ENCODE measurements at regions not wholly inside any gene's neighbourhood (a gene's known extent, or its start where the extent isn't known, plus 50 kb on each side); places are given as distances from the start of the nearest gene placed in this dataset.

DNA sequence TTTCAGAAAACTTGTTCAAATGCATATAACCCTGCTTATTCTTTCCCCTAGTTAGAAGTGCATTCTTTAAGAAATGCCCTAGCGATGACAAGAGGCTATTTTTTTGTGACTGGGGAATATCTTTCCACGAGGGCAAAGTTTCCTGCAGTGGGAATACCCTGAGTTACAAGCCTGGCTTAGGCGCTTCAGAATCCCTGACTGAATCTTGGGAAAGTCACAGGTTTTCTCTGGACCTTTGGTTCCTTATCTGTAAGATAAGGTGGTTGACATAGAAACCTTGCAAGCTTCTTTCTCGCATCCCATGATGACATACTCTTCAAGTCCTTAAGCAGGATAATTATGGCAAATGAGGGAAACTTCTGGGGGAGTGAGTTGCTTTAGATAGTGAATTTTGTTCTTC is 80.5 kb upstream of the FZD8 start:
- H3K9me3 ChIP-seq (ENCODE audit: control extremely low read depth in 1 of 5, control insufficient read depth in 4 of 5, insufficient read depth in 2 of 5, low read depth in 1 of 5, low read length in 4 of 5), result no peaks in the 10 kb centered on the region
- POLR2A ChIA-PET, result no interaction called here
- no peak overlapping the region for H3K4me3 ChIP-seq (ENCODE audit: control insufficient read depth in 1 of 7, extremely low read depth in 1 of 7, insufficient read depth in 4 of 7, low read depth in 2 of 7, low read length in 6 of 7)
- DNase-seq, result no peak
- no peaks in the 10 kb centered on the region for H3K4me1 ChIP-seq (ENCODE audit: control extremely low read depth in 1 of 4, control insufficient read depth in 4 of 4, insufficient read depth in 4 of 4, low read length in 3 of 4)
- CTCF ChIA-PET, result no interaction called here
- no peaks in the 10 kb centered on the region for H3K36me3 ChIP-seq (ENCODE audit: control insufficient read depth in 4 of 4, insufficient read depth in 4 of 4, low read length in 3 of 4)
- WGBS (ENCODE audit: insufficient coverage), result 88% methylated on average over 2 of the region's 4 CpGs
- H3K27me3 ChIP-seq (replicated peaks in 2 of 5; ENCODE audit: control insufficient read depth in 4 of 5, insufficient read depth in 5 of 5, low read length in 4 of 5), result no peaks in the 10 kb centered on the region
- no peak overlapping the region for H3K27ac ChIP-seq (ENCODE audit: insufficient read depth in 1 of 2, low read depth in 1 of 2, low read length in 2 of 2, poor library complexity in 1 of 2, severe bottlenecking in 2 of 2)

DNA sequence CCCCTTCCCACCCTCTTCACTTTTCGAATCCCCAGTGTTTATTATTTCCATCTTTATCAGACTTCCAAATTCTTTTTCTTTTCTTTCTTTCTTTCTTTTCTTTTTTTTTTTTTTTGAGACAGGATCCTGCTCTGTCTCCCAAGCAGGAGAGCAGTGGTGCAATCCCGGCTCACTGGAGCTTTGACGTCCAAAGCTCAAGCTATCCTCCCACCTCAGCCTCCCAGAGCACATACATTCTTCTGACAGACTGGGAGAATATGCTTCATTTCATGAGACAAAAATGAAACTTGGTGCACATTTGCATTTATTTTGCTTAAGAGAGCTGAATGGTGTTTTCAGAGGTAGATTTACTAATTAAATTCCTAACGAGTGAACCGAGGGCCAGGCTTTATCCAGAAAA is 80.1 kb upstream of the FZD8 start:
- 100% methylated on average over 1 of the region's 5 CpGs for WGBS (ENCODE audit: insufficient coverage)
- ChIA-PET CTCF (no interaction called here), POLR2A (no interaction called here)
- no peaks in the 10 kb centered on the region for H3K27me3 ChIP-seq (replicated peaks in 2 of 5; ENCODE audit: control insufficient read depth in 4 of 5, insufficient read depth in 5 of 5, low read length in 4 of 5)
- no peaks in the 10 kb centered on the region for H3K4me1 ChIP-seq (ENCODE audit: control extremely low read depth in 1 of 4, control insufficient read depth in 4 of 4, insufficient read depth in 4 of 4, low read length in 3 of 4)
- H3K36me3 ChIP-seq (ENCODE audit: control insufficient read depth in 4 of 4, insufficient read depth in 4 of 4, low read length in 3 of 4), result no peaks in the 10 kb centered on the region
- no peak overlapping the region for H3K27ac ChIP-seq (ENCODE audit: insufficient read depth in 1 of 2, low read depth in 1 of 2, low read length in 2 of 2, poor library complexity in 1 of 2, severe bottlenecking in 2 of 2)
- no peaks in the 10 kb centered on the region for H3K9me3 ChIP-seq (ENCODE audit: control extremely low read depth in 1 of 5, control insufficient read depth in 4 of 5, insufficient read depth in 2 of 5, low read depth in 1 of 5, low read length in 4 of 5)
- H3K4me3 ChIP-seq (ENCODE audit: control insufficient read depth in 1 of 7, extremely low read depth in 1 of 7, insufficient read depth in 4 of 7, low read depth in 2 of 7, low read length in 6 of 7), result no peak overlapping the region
- DNase-seq, result no peak

DNA sequence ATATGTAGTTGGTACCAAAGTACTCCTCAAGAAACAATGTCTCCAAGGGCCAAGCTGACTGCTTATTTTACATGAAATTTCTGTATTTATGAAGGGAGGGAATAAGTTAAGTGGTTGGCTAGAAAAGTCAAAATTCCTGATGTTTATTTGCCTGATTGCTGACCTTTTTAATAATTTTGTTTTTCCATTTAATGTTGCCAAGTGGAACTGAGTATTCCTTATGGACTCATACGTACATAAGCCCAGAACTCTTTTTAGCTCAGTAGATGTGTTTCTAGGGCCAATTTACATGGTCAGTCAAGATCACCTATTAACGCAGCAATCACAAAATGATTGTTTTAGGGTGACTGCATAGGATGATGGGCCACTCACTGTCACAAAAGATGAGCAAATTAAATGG is 78.3 kb upstream of the FZD8 start:
- ChIA-PET CTCF (no interaction called here), POLR2A (no interaction called here)
- Histone ChIP-seq H3K9me3 (ENCODE audit: control extremely low read depth in 1 of 5, control insufficient read depth in 4 of 5, insufficient read depth in 2 of 5, low read depth in 1 of 5, low read length in 4 of 5) (no peaks in the 10 kb centered on the region), H3K4me3 (ENCODE audit: control insufficient read depth in 1 of 7, extremely low read depth in 1 of 7, insufficient read depth in 4 of 7, low read depth in 2 of 7, low read length in 6 of 7) (no peak overlapping the region), H3K4me1 (ENCODE audit: control extremely low read depth in 1 of 4, control insufficient read depth in 4 of 4, insufficient read depth in 4 of 4, low read length in 3 of 4) (no peaks in the 10 kb centered on the region), H3K27ac (ENCODE audit: insufficient read depth in 1 of 2, low read depth in 1 of 2, low read length in 2 of 2, poor library complexity in 1 of 2, severe bottlenecking in 2 of 2) (no peak overlapping the region), H3K36me3 (ENCODE audit: control insufficient read depth in 4 of 4, insufficient read depth in 4 of 4, low read length in 3 of 4) (no peaks in the 10 kb centered on the region), H3K27me3 (replicated peaks in 2 of 5; ENCODE audit: control insufficient read depth in 4 of 5, insufficient read depth in 5 of 5, low read length in 4 of 5) (no peaks in the 10 kb centered on the region)
- WGBS (ENCODE audit: insufficient coverage), result 94% methylated on average over 2 of the region's 2 CpGs
- no peak for DNase-seq

DNA sequence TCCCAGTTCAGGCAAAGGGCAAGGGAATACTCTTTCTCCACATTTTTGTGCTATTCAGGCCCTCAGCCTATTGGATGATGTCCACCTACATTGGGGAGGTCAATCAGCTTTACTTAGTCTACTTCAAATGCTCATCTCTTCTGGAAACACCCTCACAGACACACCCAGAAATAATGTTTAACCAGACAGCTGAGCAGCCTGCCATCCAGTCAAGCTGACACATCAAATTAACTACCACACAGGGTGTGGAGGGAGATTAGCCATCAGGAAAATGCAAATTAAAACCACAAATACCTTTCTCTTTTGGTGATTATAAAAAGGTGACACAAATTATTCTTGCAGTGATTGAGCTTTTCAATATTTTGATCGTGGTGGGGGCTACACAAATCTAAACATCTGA is 74.7 kb upstream of the FZD8 start:
- H3K4me3 ChIP-seq (ENCODE audit: control insufficient read depth in 1 of 7, extremely low read depth in 1 of 7, insufficient read depth in 4 of 7, low read depth in 2 of 7, low read length in 6 of 7), result no peak overlapping the region
- no peaks in the 10 kb centered on the region for H3K36me3 ChIP-seq (ENCODE audit: control insufficient read depth in 4 of 4, insufficient read depth in 4 of 4, low read length in 3 of 4)
- no peaks in the 10 kb centered on the region for H3K27me3 ChIP-seq (replicated peaks in 2 of 5; ENCODE audit: control insufficient read depth in 4 of 5, insufficient read depth in 5 of 5, low read length in 4 of 5)
- no peak overlapping the region for H3K27ac ChIP-seq (ENCODE audit: insufficient read depth in 1 of 2, low read depth in 1 of 2, low read length in 2 of 2, poor library complexity in 1 of 2, severe bottlenecking in 2 of 2)
- no peak for DNase-seq
- ChIA-PET POLR2A (no interaction called here), CTCF (no interaction called here)
- peaks cover 0 to 1% (median 0%) of the 10 kb centered on the region in 5 experiments for H3K9me3 ChIP-seq (ENCODE audit: control extremely low read depth in 1 of 5, control insufficient read depth in 4 of 5, insufficient read depth in 2 of 5, low read depth in 1 of 5, low read length in 4 of 5)
- no peaks in the 10 kb centered on the region for H3K4me1 ChIP-seq (ENCODE audit: control extremely low read depth in 1 of 4, control insufficient read depth in 4 of 4, insufficient read depth in 4 of 4, low read length in 3 of 4)
- no CpG with 5 or more reads among the region's 1 CpG for WGBS (ENCODE audit: insufficient coverage)

DNA sequence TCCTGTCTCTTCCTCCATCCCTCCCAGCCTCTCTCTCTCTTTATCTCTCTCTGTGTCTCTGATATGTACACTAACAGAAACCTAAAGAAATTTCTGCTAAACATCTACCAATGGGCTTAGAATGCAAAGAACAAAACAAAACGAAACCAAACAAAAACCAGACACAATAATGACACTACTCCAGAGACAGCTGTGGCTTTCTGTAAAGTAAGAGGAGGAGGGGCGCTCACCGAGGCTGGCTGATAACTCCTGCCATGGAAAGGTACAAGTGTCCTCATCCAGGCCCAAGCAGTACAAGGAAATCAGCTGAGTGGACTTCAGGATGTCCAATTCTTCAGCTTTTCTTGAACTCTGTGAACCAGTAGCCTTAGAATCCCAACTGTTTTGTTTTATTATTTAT is 70.4 kb upstream of the FZD8 start:
- no peak for DNase-seq
- H3K4me1 ChIP-seq (ENCODE audit: control extremely low read depth in 1 of 4, control insufficient read depth in 4 of 4, insufficient read depth in 4 of 4, low read length in 3 of 4), result no peaks in the 10 kb centered on the region
- no peaks in the 10 kb centered on the region for H3K36me3 ChIP-seq (ENCODE audit: control insufficient read depth in 4 of 4, insufficient read depth in 4 of 4, low read length in 3 of 4)
- WGBS (ENCODE audit: insufficient coverage), result 79% methylated on average over 3 of the region's 3 CpGs
- H3K27me3 ChIP-seq (replicated peaks in 2 of 5; ENCODE audit: control insufficient read depth in 4 of 5, insufficient read depth in 5 of 5, low read length in 4 of 5), result no peaks in the 10 kb centered on the region
- no peak overlapping the region for H3K4me3 ChIP-seq (ENCODE audit: control insufficient read depth in 1 of 7, extremely low read depth in 1 of 7, insufficient read depth in 4 of 7, low read depth in 2 of 7, low read length in 6 of 7)
- no peak overlapping the region for H3K27ac ChIP-seq (ENCODE audit: insufficient read depth in 1 of 2, low read depth in 1 of 2, low read length in 2 of 2, poor library complexity in 1 of 2, severe bottlenecking in 2 of 2)
- POLR2A ChIA-PET, result no interaction called here
- H3K9me3 ChIP-seq (ENCODE audit: control extremely low read depth in 1 of 5, control insufficient read depth in 4 of 5, insufficient read depth in 2 of 5, low read depth in 1 of 5, low read length in 4 of 5), result peaks cover 0 to 1% (median 0%) of the 10 kb centered on the region in 5 experiments
- CTCF ChIA-PET, result no interaction called here

DNA sequence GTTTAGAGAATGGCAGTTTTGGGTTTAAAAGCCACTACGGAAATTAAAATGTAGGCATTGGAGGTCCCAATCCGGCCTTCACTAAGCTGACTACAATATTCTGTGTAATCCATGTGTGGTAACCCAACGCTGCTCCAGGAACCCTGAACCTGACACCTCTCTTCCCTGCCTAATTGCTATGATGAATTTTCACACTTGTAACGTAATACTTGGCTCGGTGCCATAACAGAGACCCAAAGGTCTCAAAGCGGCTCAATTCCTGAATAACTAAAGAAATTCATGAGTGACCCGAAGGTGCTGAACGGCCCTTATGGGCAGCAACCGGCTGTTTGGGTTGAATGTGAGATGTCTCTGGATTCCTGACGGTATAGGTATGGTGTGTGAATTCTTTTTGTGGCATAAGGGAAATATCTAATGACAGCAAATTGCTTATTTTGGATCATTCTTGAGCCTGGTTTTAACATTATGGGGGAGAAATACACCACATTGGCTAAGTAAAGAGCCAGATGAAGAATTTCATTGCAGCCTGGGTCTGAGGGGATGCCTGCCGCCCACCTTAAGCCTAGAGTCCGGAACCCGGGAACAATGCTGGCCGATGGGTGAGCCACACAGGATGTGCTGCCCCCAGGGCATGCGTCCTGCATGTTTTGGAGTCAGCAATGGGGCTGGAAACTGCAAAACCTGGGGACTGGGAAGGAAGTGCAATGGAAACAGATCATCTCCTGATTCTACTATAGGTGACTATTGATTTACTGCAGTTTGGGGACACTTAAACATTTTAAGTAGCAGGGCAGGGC is 69.7 kb upstream of the FZD8 start:
- 78% methylated on average over 15 of the region's 15 CpGs for WGBS (ENCODE audit: insufficient coverage)
- Histone ChIP-seq H3K27me3 (replicated peaks in 2 of 5; ENCODE audit: control insufficient read depth in 4 of 5, insufficient read depth in 5 of 5, low read length in 4 of 5) (no peaks in the 10 kb centered on the region), H3K27ac (ENCODE audit: insufficient read depth in 1 of 2, low read depth in 1 of 2, low read length in 2 of 2, poor library complexity in 1 of 2, severe bottlenecking in 2 of 2) (no peak overlapping the region), H3K36me3 (ENCODE audit: control insufficient read depth in 4 of 4, insufficient read depth in 4 of 4, low read length in 3 of 4) (no peaks in the 10 kb centered on the region), H3K4me3 (ENCODE audit: control insufficient read depth in 1 of 7, extremely low read depth in 1 of 7, insufficient read depth in 4 of 7, low read depth in 2 of 7, low read length in 6 of 7) (no peak overlapping the region), H3K4me1 (ENCODE audit: control extremely low read depth in 1 of 4, control insufficient read depth in 4 of 4, insufficient read depth in 4 of 4, low read length in 3 of 4) (no peaks in the 10 kb centered on the region), H3K9me3 (ENCODE audit: control extremely low read depth in 1 of 5, control insufficient read depth in 4 of 5, insufficient read depth in 2 of 5, low read depth in 1 of 5, low read length in 4 of 5) (peaks cover 0 to 1% (median 0%) of the 10 kb centered on the region in 5 experiments)
- ChIA-PET CTCF (no interaction called here), POLR2A (no interaction called here)
- DNase-seq, result no peak

DNA sequence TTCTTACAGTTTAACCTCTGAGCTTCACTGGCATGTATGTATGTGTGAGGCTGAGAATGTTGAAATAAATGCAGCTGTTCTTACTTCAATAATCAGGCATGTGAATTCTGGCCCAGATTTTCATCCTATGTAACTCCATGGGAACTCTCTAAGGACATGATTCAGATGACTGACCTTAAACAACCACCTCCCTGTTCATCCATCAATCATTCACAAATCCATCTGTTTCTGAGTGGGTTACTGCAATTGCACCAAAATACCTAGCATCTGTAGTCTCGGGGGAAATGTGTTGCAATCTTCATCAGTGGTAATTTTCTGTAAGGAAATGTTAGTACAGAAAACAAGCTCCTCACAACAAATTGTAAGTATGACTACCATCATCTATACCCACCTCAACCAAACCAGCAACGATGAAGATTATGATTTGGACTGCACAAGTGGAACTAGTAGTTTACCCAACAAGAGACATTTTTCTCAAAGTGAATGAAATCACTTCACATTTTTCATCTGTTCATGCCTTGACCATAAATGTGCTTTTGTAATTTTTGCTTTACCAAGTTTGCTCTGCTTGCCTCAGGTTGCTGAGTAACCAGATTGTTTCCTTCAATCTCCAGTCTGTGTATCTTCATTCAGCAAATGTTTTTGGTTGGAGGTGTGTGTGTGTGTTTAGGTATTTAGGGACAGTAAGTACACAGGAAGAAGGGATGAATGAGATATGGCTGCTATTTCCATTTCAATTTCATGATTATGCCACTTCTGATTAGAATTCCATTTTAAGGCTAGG is 65.7 kb upstream of the FZD8 start:
- ChIA-PET POLR2A (no interaction called here), CTCF (no interaction called here)
- no peak overlapping the region for H3K4me3 ChIP-seq (ENCODE audit: control insufficient read depth in 1 of 7, extremely low read depth in 1 of 7, insufficient read depth in 4 of 7, low read depth in 2 of 7, low read length in 6 of 7)
- no peaks in the 10 kb centered on the region for H3K36me3 ChIP-seq (ENCODE audit: control insufficient read depth in 4 of 4, insufficient read depth in 4 of 4, low read length in 3 of 4)
- DNase-seq, result no peak
- no peaks in the 10 kb centered on the region for H3K4me1 ChIP-seq (ENCODE audit: control extremely low read depth in 1 of 4, control insufficient read depth in 4 of 4, insufficient read depth in 4 of 4, low read length in 3 of 4)
- 100% methylated on average over 1 of the region's 2 CpGs for WGBS (ENCODE audit: insufficient coverage)
- no peaks in the 10 kb centered on the region for H3K9me3 ChIP-seq (ENCODE audit: control extremely low read depth in 1 of 5, control insufficient read depth in 4 of 5, insufficient read depth in 2 of 5, low read depth in 1 of 5, low read length in 4 of 5)
- H3K27ac ChIP-seq (ENCODE audit: insufficient read depth in 1 of 2, low read depth in 1 of 2, low read length in 2 of 2, poor library complexity in 1 of 2, severe bottlenecking in 2 of 2), result no peak overlapping the region
- H3K27me3 ChIP-seq (replicated peaks in 2 of 5; ENCODE audit: control insufficient read depth in 4 of 5, insufficient read depth in 5 of 5, low read length in 4 of 5), result no peaks in the 10 kb centered on the region
